Stomach (tissue), 4 donors: ENCODE measurements at regions not wholly inside any gene's neighbourhood (a gene's known extent, or its start where the extent isn't known, plus 50 kb on each side); places are given as distances from the start of the nearest gene placed in this dataset.

Experiments
- POLR2A ChIP-seq, 4 donors: fragments of 450-650 bp; IDR thresholded peaks; one replicate each; pipeline ENCODE4 v1.6.1; 2016; ENCODE audit warnings: antibody characterized with exemption in 4 of 4, control low read depth in 2 of 4, mild to moderate bottlenecking in 1 of 4, moderate library complexity in 1 of 4
- TF ChIP-seq, protein P1 (sequence below), 7 experiments: fragments of 450-650 bp in 4 of 7; fragments of 200-600 bp in 3 of 7; sonication (generic) in 3 of 7; IDR thresholded peaks; one replicate each; pipeline ENCODE4 v1.5.1; 2016 to 2019; ENCODE audit warnings: antibody characterized with exemption in 7 of 7, control low read depth in 2 of 7, mild to moderate bottlenecking in 1 of 7

DNA sequence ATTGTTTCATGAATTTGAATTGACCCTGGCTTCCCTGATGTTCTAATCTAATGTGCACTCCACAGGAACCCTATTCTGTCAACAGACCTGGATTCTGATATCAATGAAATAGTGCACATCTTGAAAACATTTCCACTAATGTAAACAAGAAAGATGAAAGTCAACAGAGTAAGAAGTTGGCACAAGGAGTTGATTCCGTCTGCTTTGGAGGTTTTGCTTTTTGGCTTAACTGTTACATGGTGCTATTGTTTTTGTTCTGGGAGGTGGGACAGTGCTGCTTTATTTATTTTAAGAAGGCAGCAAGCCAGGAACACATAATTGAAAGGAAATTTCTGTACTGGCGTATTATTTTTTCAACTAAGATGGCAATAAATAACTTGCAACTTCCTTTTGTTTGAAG is 73.3 kb downstream of the LEPR start:
- TF ChIP-seq, protein P1, sequence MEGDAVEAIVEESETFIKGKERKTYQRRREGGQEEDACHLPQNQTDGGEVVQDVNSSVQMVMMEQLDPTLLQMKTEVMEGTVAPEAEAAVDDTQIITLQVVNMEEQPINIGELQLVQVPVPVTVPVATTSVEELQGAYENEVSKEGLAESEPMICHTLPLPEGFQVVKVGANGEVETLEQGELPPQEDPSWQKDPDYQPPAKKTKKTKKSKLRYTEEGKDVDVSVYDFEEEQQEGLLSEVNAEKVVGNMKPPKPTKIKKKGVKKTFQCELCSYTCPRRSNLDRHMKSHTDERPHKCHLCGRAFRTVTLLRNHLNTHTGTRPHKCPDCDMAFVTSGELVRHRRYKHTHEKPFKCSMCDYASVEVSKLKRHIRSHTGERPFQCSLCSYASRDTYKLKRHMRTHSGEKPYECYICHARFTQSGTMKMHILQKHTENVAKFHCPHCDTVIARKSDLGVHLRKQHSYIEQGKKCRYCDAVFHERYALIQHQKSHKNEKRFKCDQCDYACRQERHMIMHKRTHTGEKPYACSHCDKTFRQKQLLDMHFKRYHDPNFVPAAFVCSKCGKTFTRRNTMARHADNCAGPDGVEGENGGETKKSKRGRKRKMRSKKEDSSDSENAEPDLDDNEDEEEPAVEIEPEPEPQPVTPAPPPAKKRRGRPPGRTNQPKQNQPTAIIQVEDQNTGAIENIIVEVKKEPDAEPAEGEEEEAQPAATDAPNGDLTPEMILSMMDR (IDR thresholded peaks at IDR 0.05): no peak
- no peak for TF ChIP-seq POLR2A (IDR thresholded peaks at IDR 0.05)
